Neutrophil (primary cell): ENCODE measurements at regions not wholly inside any gene's neighbourhood (a gene's known extent, or its start where the extent isn't known, plus 50 kb on each side); places are given as distances from the start of the nearest gene placed in this dataset.
A peak's percentile ranks its signal among the peaks of the same experiment; 100 is the strongest.
"Not testable (repeated sequence)": the region's sequence is repeated elsewhere in the genome, so short reads cannot be mapped to it uniquely, and the experiment has no call there.

Source experiments
- H3K27ac ChIP-seq: fragments of 200-600 bp; sonication (generic); 2 replicates; pipeline ENCODE4 v1.5.1; 2016; ENCODE audit warnings: mild to moderate bottlenecking, moderate library complexity
- H3K27me3 ChIP-seq: fragments of 200-600 bp; sonication (generic); 2 replicates; pipeline ENCODE4 v1.6.0; 2016; ENCODE audit warnings: mild to moderate bottlenecking
- H3K36me3 ChIP-seq: fragments of 200-600 bp; sonication (generic); 2 replicates; pipeline ENCODE4 v1.5.1; 2017
- H3K4me1 ChIP-seq, 2 experiments: fragments of 200-600 bp in 1 of 2; sonication (generic) in 1 of 2; 1 replicate in 1 of 2; 2 replicates in 1 of 2; pipeline versions ENCODE4 v1.5.1 to v1.6.1; 2013 to 2016; ENCODE audit warnings: low read depth in 1 of 2, low read length in 1 of 2, mild to moderate bottlenecking in 1 of 2, moderate library complexity in 1 of 2; ENCODE audit not compliant: control insufficient read depth in 1 of 2, insufficient read depth in 1 of 2
- H3K4me3 ChIP-seq, 2 experiments: fragments of 200-600 bp in 1 of 2; sonication (generic) in 1 of 2; 1 replicate in 1 of 2; 2 replicates in 1 of 2; pipeline ENCODE4 v1.5.1; 2013 to 2016; ENCODE audit warnings: low read depth in 1 of 2, low read length in 1 of 2, mild to moderate bottlenecking in 1 of 2, moderate library complexity in 1 of 2
- H3K9me3 ChIP-seq: fragments of 200-600 bp; sonication (generic); 2 replicates; pipeline ENCODE4 v1.5.1; 2016

DNA sequence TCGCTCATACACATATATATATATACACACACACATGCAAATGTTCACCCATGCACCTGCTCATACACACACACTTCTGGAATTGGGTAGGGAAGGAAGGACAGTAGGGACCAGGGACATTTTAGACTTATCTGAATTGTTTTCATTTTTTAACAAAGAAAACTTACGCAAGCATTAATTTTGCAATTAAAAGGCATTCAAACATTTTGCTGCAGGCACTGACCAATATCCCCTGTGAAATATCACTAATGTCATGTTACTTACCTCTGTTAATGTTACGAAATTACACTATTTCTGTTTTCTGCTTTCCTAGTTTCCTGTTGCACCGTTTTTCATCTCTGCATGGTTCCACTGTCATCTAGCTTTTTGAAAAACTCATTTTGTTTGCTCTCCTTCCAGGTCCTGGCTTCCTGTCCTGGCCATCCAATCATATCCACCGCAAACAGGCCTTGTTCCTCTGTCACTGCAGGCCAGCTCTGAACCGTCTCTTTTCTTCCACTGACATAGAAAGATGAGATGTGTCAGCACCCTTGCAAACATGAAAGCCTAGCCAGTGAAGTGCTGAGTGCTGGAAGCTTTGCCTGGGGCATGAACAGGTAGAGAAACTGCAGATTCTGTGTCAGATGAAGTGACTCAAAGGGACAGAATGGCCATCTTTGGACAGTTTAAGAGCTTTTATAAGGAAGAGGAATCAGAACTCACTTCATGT lies 114.5 kb downstream of the SEPTIN7 start:
- H3K27ac ChIP-seq = peak overlapping the region; percentile 70
- peaks cover 13 to 26% of the 10 kb centered on the region in 2 experiments for H3K4me1 ChIP-seq
- H3K9me3 ChIP-seq, H3K27me3 ChIP-seq, H3K36me3 ChIP-seq, H3K4me3 ChIP-seq: not testable (repeated sequence)

DNA sequence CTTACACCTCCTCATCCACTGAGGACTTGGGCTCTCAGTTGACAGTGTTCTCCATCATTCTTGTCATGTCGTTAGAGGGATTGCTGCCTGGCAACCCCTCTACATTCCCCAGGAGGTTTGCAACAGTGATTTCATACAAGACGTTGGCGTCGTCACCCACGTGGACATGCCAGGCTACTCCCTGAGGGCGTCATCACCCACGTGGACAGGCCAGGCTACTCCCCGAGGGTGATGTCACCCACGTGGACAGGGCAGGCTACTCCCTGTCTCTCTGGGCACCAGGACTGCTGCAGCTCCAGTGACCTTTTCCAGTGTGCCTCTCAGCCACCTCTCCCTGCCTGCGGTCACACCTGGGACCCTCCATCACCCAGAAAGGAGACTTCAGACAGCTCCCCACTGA lies 117.4 kb downstream of the SEPTIN7 start:
- not testable (repeated sequence) for H3K36me3 ChIP-seq, H3K27ac ChIP-seq, H3K9me3 ChIP-seq, H3K4me3 ChIP-seq, H3K27me3 ChIP-seq
- peaks cover 13 to 26% of the 10 kb centered on the region in 2 experiments for H3K4me1 ChIP-seq

- not testable (repeated sequence) for H3K27me3 ChIP-seq, H3K9me3 ChIP-seq, H3K4me3 ChIP-seq, H3K36me3 ChIP-seq
- Histone ChIP-seq H3K4me1 (peaks cover 13 to 26% of the 10 kb centered on the region in 2 experiments), H3K27ac (peak overlapping the region; percentile 11)
Measured at GRCh38 chr7:35919607-35920006, 118.8 kb downstream of the SEPTIN7 start.

- peaks cover 4 to 10% of the 10 kb centered on the region in 2 experiments for H3K4me1 ChIP-seq
- H3K27ac ChIP-seq, H3K9me3 ChIP-seq, H3K4me3 ChIP-seq, H3K36me3 ChIP-seq, H3K27me3 ChIP-seq: not testable (repeated sequence)
Measured at GRCh38 chr7:35921338-35921737, 120.5 kb downstream of the SEPTIN7 start.

- H3K4me1 ChIP-seq, H3K27me3 ChIP-seq, H3K4me3 ChIP-seq, H3K9me3 ChIP-seq, H3K27ac ChIP-seq, H3K36me3 ChIP-seq: not testable (repeated sequence)
Measured at GRCh38 chr7:35924668-35925067, 123.8 kb downstream of the SEPTIN7 start.

DNA sequence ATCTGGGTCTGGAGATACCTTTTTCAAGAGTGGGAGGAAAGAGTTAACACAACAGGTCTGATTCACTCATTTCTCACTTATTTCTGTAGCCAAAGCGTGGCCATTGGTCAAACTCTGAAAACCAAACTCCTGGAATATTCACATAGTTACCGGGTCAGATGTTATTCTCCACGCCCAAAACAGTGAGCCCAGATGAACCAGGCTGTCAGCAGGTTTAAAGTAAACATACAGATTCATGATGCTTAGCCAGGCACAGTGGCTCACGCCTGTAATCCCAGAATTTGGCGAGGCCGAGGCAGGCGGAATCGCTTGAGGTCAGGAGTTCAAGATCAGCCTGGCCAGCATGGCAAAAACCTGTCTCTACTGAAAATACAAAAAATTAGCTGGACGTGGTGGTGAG lies 126.1 kb downstream of the SEPTIN7 start:
- H3K4me1 ChIP-seq, H3K4me3 ChIP-seq, H3K27me3 ChIP-seq, H3K9me3 ChIP-seq, H3K36me3 ChIP-seq, H3K27ac ChIP-seq: not testable (repeated sequence)

- not testable (repeated sequence) for H3K4me3 ChIP-seq, H3K36me3 ChIP-seq, H3K9me3 ChIP-seq, H3K27ac ChIP-seq, H3K27me3 ChIP-seq, H3K4me1 ChIP-seq
Measured at GRCh38 chr7:35931134-35931533, 130.3 kb downstream of the SEPTIN7 start.

- not testable (repeated sequence) for H3K27me3 ChIP-seq, H3K4me1 ChIP-seq, H3K27ac ChIP-seq, H3K4me3 ChIP-seq, H3K9me3 ChIP-seq, H3K36me3 ChIP-seq
Measured at GRCh38 chr7:35931551-35931950, 130.7 kb downstream of the SEPTIN7 start.

DNA sequence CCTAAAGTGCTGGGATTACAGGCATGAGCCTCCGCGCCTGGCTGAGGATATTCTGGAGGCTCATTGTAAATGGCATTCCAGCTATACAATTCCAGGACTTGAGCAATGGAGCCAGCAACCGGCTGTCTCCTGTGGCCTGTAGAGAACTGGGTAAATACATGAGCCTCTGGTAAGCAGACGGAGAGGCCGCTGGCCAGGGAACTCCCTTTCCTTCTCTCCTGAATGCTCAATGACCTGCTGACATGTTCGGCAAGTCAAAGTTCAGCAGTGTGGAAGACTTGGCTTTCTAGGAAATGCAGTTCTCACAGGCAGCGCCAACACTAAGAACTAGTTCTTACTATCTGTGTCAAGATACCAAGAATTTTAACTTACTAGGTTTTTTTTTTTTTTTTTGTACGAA lies 139.8 kb downstream of the SEPTIN7 start:
- not testable (repeated sequence) for H3K9me3 ChIP-seq, H3K36me3 ChIP-seq, H3K27ac ChIP-seq, H3K4me3 ChIP-seq, H3K4me1 ChIP-seq, H3K27me3 ChIP-seq

GRCh38 chr7:35945621-35946020 lies 144.8 kb downstream of the SEPTIN7 start:
- not testable (repeated sequence) for H3K4me1 ChIP-seq, H3K4me3 ChIP-seq, H3K9me3 ChIP-seq, H3K27me3 ChIP-seq, H3K27ac ChIP-seq, H3K36me3 ChIP-seq

DNA sequence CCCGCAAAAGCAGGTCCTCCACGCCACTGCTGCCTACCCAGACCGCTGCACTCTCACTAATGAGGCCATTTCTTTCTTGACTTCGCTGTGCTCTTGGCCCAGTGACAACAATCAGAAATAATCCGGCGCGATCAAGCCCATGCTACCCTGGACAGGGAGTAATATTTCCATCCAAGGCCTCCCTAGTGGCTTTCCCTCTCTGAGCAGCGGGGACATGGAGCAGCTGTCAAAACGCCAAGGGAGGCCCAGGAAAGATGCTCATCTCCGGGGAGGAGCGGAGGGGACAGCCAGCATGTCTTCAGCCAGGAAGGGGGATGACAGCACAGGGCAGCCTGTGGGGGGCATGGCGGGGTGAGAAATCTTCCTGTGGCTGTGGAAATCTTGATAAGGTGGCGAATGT lies 154.9 kb downstream of the SEPTIN7 start:
- not testable (repeated sequence) for H3K27me3 ChIP-seq

GRCh38 chr7:35956988-35957387 lies 156.1 kb downstream of the SEPTIN7 start:
- H3K27ac ChIP-seq, H3K9me3 ChIP-seq, H3K36me3 ChIP-seq, H3K27me3 ChIP-seq, H3K4me1 ChIP-seq, H3K4me3 ChIP-seq: not testable (repeated sequence)

More for the DNA sequence above, 154.9 kb downstream of the SEPTIN7 start:
- H3K9me3 ChIP-seq, H3K36me3 ChIP-seq, H3K4me3 ChIP-seq, H3K27ac ChIP-seq, H3K4me1 ChIP-seq: not testable (repeated sequence)

DNA sequence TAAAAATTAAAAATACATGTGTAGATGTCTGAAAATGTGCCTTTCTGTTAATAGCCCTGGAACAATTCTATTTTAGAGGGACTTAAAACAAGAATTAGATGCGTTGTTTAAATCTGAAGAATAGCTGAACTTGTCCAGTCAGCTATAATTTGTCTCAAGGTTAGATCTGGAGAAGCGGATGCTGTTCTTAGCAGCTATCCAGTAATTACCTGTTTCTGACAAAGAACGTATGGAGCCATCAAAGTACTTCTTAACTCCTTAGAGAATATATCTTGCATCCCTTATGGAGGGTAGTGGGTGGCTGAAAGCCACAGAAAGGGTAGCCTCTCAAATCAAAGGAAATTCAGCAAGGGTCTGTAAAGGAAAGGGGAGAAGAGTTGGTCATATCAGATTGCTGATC lies 160.4 kb downstream of the SEPTIN7 start:
- not testable (repeated sequence) for H3K27ac ChIP-seq, H3K4me1 ChIP-seq, H3K27me3 ChIP-seq, H3K4me3 ChIP-seq, H3K9me3 ChIP-seq, H3K36me3 ChIP-seq

GRCh38 chr7:35962607-35963006 lies 161.8 kb downstream of the SEPTIN7 start:
- H3K27me3 ChIP-seq = not testable (repeated sequence)

More at GRCh38 chr7:35962607-35963006, 161.8 kb downstream of the SEPTIN7 start:
- not testable (repeated sequence) for H3K9me3 ChIP-seq, H3K36me3 ChIP-seq, H3K27ac ChIP-seq, H3K4me1 ChIP-seq, H3K4me3 ChIP-seq
